GM18907 (cell line): ENCODE measurements at regions not wholly inside any gene's neighbourhood (a gene's known extent, or its start where the extent isn't known, plus 50 kb on each side); places are given as distances from the start of the nearest gene placed in this dataset.
"Not testable (repeated sequence)": the region's sequence is repeated elsewhere in the genome, so short reads cannot be mapped to it uniquely, and the experiment has no call there.

Experiments
- ATAC-seq: cut with Tn5 transposase; IDR thresholded peaks from one replicate; pipeline ENCODE4 v1.9.1; 2021; ENCODE audit warnings: mild to moderate bottlenecking, moderate library complexity; ENCODE audit not compliant: unreplicated experiment

GRCh38 chr13:26482451-26483197 is 74.9 kb upstream of the WASF3 start:
- ATAC-seq: peak; percentile 73

- no peak for ATAC-seq
Measured at GRCh38 chr13:26483546-26483945, 73.9 kb upstream of the WASF3 start.

GRCh38 chr13:26484196-26484595 is 73.3 kb upstream of the WASF3 start:
- ATAC-seq: no peak

- ATAC-seq: no peak
Measured at GRCh38 chr13:26485288-26485687, 72.2 kb upstream of the WASF3 start.

- no peak for ATAC-seq
Measured at GRCh38 chr13:26485786-26486185, 71.7 kb upstream of the WASF3 start.

- ATAC-seq: no peak
Measured at GRCh38 chr13:26486550-26486949, 70.9 kb upstream of the WASF3 start.

- ATAC-seq: no peak
Measured at GRCh38 chr13:26487781-26488180, 69.7 kb upstream of the WASF3 start.

GRCh38 chr13:26488236-26489003 is 69.1 kb upstream of the WASF3 start:
- no peak for ATAC-seq

GRCh38 chr13:26492301-26492700 is 65.2 kb upstream of the WASF3 start:
- not testable (repeated sequence) for ATAC-seq

- no peak for ATAC-seq
Measured at GRCh38 chr13:26494571-26495195, 62.8 kb upstream of the WASF3 start.

- ATAC-seq: no peak
Measured at GRCh38 chr13:26495750-26496149, 61.7 kb upstream of the WASF3 start.

- no peak for ATAC-seq
Measured at GRCh38 chr13:26497968-26498511, 59.4 kb upstream of the WASF3 start.

- no peak for ATAC-seq
Measured at GRCh38 chr13:26498656-26499601, 58.6 kb upstream of the WASF3 start.

GRCh38 chr13:26500618-26501320 is 56.7 kb upstream of the WASF3 start:
- ATAC-seq: no peak

- ATAC-seq: no peak
Measured at GRCh38 chr13:26501641-26502040, 55.8 kb upstream of the WASF3 start.

- ATAC-seq: no peak
Measured at GRCh38 chr13:26502826-26503225, 54.7 kb upstream of the WASF3 start.

GRCh38 chr13:26503826-26504594 is 53.5 kb upstream of the WASF3 start:
- ATAC-seq: no peak
